ENCODE measurements at regions not wholly inside any gene's neighbourhood (a gene's known extent, or its start where the extent isn't known, plus 50 kb on each side); places are given as distances from the start of the nearest gene placed in this dataset.

GRCh38 chr12:91327889-91328288, 145.3 kb upstream of the DCN start:
- DNase-seq, result no peak

- no peak for DNase-seq
Observed at GRCh38 chr12:91327131-91327530, 144.5 kb upstream of the DCN start.

- DNase-seq, result peak; percentile 31 to 79 (median 60)
Observed at GRCh38 chr12:91326058-91327027, 143.7 kb upstream of the DCN start.

- no peak for DNase-seq
Observed at GRCh38 chr12:91320999-91321398, 138.4 kb upstream of the DCN start.

GRCh38 chr12:91319071-91319760, 136.6 kb upstream of the DCN start:
- no peak for DNase-seq

GRCh38 chr12:91317306-91317705, 134.7 kb upstream of the DCN start:
- DNase-seq, result no peak

- no peak for DNase-seq
Observed at GRCh38 chr12:91316907-91317269, 134.3 kb upstream of the DCN start.

GRCh38 chr12:91316161-91316906, 133.7 kb upstream of the DCN start:
- no peak for DNase-seq

GRCh38 chr12:91311081-91311480, 128.5 kb upstream of the DCN start:
- peak in 1 of 3 experiments; percentile 58 for DNase-seq

- no peak for DNase-seq
Observed at GRCh38 chr12:91309450-91309849, 126.8 kb upstream of the DCN start.

- DNase-seq, result no peak
Observed at GRCh38 chr12:91307957-91308670, 125.5 kb upstream of the DCN start.

GRCh38 chr12:91290354-91290753, 107.7 kb upstream of the DCN start:
- no peak for DNase-seq

- DNase-seq, result no peak
Observed at GRCh38 chr12:91289906-91290305, 107.3 kb upstream of the DCN start.

GRCh38 chr12:91289072-91289471, 106.5 kb upstream of the DCN start:
- DNase-seq, result no peak

- no peak for DNase-seq
Observed at GRCh38 chr12:91287753-91288152, 105.1 kb upstream of the DCN start.

GRCh38 chr12:91278126-91278525, 95.5 kb upstream of the DCN start:
- DNase-seq, result no peak

GRCh38 chr12:91276509-91276908, 93.9 kb upstream of the DCN start:
- no peak for DNase-seq

- DNase-seq, result no peak
Observed at GRCh38 chr12:91275321-91275720, 92.7 kb upstream of the DCN start.

GRCh38 chr12:91274916-91275315, 92.3 kb upstream of the DCN start:
- peak in 1 of 3 experiments; percentile 13 for DNase-seq

- DNase-seq, result no peak
Observed at GRCh38 chr12:91273560-91273959, 90.9 kb upstream of the DCN start.

GRCh38 chr12:91272461-91273063, 89.9 kb upstream of the DCN start:
- peak in 1 of 3 experiments; percentile 17 for DNase-seq

- no peak for DNase-seq
Observed at GRCh38 chr12:91271185-91271584, 88.6 kb upstream of the DCN start.

Measured in NCI-H1417 (cell line).